Breast epithelium (tissue), 3 donors: ENCODE measurements at regions not wholly inside any gene's neighbourhood (a gene's known extent, or its start where the extent isn't known, plus 50 kb on each side); places are given as distances from the start of the nearest gene placed in this dataset.

Source experiments
- CTCF ChIP-seq, 3 donors: fragments of 450-650 bp; IDR thresholded peaks; one replicate each; pipeline ENCODE4 v1.5.1; 2016 to 2017; ENCODE audit warnings: antibody characterized with exemption in 3 of 3, mild to moderate bottlenecking in 3 of 3, moderate library complexity in 3 of 3
- POLR2A ChIP-seq: fragments of 450-650 bp; IDR thresholded peaks from one replicate; pipeline ENCODE4 v1.6.1; 2016; ENCODE audit warnings: antibody characterized with exemption, mild to moderate bottlenecking, moderate library complexity
- POLR2AphosphoS5 ChIP-seq, 3 donors: sonication (generic); formaldehyde crosslinking; IDR thresholded peaks; one replicate each; pipeline ENCODE4 v1.6.1; 2017; ENCODE audit warnings: antibody characterized with exemption in 3 of 3

GRCh38 chr14:34361504-34362011, 100.5 kb downstream of the SPTSSA start:
- TF ChIP-seq CTCF (IDR thresholded peaks at IDR 0.05) (no peak), POLR2A (no peak), POLR2AphosphoS5 (IDR thresholded peaks at IDR 0.05) (peak in 2 of 3 donors; percentile 50 to 53)
